ENCODE measurements at regions not wholly inside any gene's neighbourhood (a gene's known extent, or its start where the extent isn't known, plus 50 kb on each side); places are given as distances from the start of the nearest gene placed in this dataset.

DNA sequence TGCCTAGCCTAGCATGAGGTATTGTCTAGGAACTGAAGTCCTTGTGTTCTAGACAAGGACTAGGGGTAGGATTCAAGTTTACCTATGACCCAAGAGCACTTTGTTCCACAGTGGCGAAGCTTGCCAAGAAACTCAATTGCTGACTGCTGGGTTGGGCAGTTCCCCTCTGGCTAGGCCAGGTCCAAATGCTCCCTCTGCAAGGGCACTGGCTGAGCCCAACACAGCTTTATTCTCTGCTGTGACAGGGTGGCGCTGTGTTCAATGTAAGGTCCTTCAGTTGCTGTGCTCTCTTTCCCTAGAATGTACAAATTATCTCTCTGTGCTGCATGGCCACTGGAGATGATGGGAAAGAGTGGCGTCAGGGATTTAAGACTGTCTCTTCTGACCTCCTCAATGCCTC is 950.8 kb downstream of the HACE1 start:
- no peak for DNase-seq (ENCODE audit: extremely low spot score)
- CTCF ChIA-PET = no interaction called here

DNA sequence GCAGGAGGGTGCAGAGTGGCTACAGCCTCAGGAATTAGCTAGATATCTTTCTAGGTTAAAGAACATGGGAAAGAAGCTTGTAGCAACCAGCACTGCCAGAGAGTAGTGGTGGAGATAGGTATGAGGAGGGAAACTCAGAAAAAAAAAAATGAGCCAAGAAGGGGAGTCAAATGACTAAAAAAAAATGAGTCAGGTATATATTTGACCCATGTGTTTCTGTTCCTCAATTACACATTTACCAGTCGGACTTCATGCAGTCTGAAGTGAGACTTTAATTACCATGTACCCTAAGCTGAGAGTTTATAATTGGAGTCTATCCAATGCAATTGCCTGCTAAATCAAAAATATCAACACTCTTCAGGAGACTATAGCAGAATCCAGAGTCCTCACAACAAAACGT is 964.6 kb downstream of the HACE1 start:
- no peak for TF ChIP-seq ELF4 (IDR thresholded peaks at IDR 0.05)
- no peak for TF ChIP-seq ZNF384 (IDR thresholded peaks at IDR 0.05)
- no peak for TF ChIP-seq NFRKB (IDR thresholded peaks at IDR 0.05)
- no peak for TF ChIP-seq LEF1 (IDR thresholded peaks at IDR 0.05; ENCODE audit: borderline replicate concordance)
- no peak for TF ChIP-seq SP1 (IDR thresholded peaks at IDR 0.05)
- TF ChIP-seq ARNT (IDR thresholded peaks at IDR 0.05) = no peak
- TF ChIP-seq HDGF (IDR thresholded peaks at IDR 0.05; ENCODE audit: borderline replicate concordance) = no peak
- no peak for TF ChIP-seq FOXK2 (IDR thresholded peaks at IDR 0.05)
- TF ChIP-seq FOXM1 (IDR thresholded peaks at IDR 0.05; ENCODE audit: borderline replicate concordance) = no peak
- no peak for TF ChIP-seq BHLHE40 (IDR thresholded peaks at IDR 0.05; ENCODE audit: borderline replicate concordance)
- no peak for TF ChIP-seq CTBP1 (IDR thresholded peaks at IDR 0.05; ENCODE audit: borderline replicate concordance)
- TF ChIP-seq L3MBTL2 (conservative IDR thresholded peaks at IDR 0.05) = no peak
- ChIA-PET CTCF (no interaction called here), POLR2A (no interaction called here)

More for the DNA sequence above, 950.8 kb downstream of the HACE1 start:
- TF ChIP-seq ZNF384 (IDR thresholded peaks at IDR 0.05) = no peak
- no peak for TF ChIP-seq SP1 (IDR thresholded peaks at IDR 0.05)
- TF ChIP-seq FOXM1 (IDR thresholded peaks at IDR 0.05; ENCODE audit: borderline replicate concordance) = no peak
- no peak for TF ChIP-seq BHLHE40 (IDR thresholded peaks at IDR 0.05; ENCODE audit: borderline replicate concordance)
- TF ChIP-seq, protein P1, sequence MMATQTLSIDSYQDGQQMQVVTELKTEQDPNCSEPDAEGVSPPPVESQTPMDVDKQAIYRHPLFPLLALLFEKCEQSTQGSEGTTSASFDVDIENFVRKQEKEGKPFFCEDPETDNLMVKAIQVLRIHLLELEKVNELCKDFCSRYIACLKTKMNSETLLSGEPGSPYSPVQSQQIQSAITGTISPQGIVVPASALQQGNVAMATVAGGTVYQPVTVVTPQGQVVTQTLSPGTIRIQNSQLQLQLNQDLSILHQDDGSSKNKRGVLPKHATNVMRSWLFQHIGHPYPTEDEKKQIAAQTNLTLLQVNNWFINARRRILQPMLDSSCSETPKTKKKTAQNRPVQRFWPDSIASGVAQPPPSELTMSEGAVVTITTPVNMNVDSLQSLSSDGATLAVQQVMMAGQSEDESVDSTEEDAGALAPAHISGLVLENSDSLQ (IDR thresholded peaks at IDR 0.05) = no peak
- TF ChIP-seq NFRKB (IDR thresholded peaks at IDR 0.05) = no peak
- no peak for TF ChIP-seq FOXK2 (IDR thresholded peaks at IDR 0.05)
- no peak for TF ChIP-seq LEF1 (IDR thresholded peaks at IDR 0.05; ENCODE audit: borderline replicate concordance)
- TF ChIP-seq L3MBTL2 (conservative IDR thresholded peaks at IDR 0.05) = no peak
- no peak for TF ChIP-seq ARNT (IDR thresholded peaks at IDR 0.05)
- no peak for TF ChIP-seq FOXA1 (IDR thresholded peaks at IDR 0.05)
- no peak for TF ChIP-seq TARDBP (IDR thresholded peaks at IDR 0.05)
- TF ChIP-seq HDGF (IDR thresholded peaks at IDR 0.05; ENCODE audit: borderline replicate concordance) = no peak
- TF ChIP-seq CTBP1 (IDR thresholded peaks at IDR 0.05; ENCODE audit: borderline replicate concordance) = no peak
- TF ChIP-seq SUZ12 (IDR thresholded peaks at IDR 0.05) = no peak
- TF ChIP-seq ELF4 (IDR thresholded peaks at IDR 0.05) = no peak
- POLR2A ChIA-PET = no interaction called here

DNA sequence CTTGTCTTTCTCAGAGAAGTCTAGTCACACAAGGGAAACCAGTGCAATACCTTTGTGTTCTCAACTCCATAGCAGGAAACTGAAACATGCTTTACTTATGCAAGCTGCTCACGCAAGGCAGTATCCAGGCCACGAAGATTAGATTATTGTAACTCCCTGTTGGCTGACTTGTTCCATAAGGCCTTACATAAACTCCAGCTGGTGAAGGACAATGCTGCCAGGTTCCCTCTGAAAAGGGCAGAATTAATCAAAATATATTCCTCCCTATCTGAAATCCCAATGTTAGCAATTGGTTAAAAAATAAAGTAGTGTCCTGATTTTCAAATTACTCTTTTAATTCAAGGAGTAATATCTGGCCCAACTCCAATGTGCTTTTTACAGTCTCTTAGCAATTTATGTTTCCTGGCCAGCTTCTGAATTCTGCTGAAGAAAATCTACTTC is 966.6 kb downstream of the HACE1 start:
- DNase-seq (ENCODE audit: extremely low spot score) = no peak
- POLR2A ChIA-PET = no interaction called here
- no peak for TF ChIP-seq BHLHE40 (IDR thresholded peaks at IDR 0.05; ENCODE audit: borderline replicate concordance)
- TF ChIP-seq ARNT (IDR thresholded peaks at IDR 0.05) = no peak
- TF ChIP-seq, protein P1 (IDR thresholded peaks at IDR 0.05) = no peak
- TF ChIP-seq SP1 (IDR thresholded peaks at IDR 0.05) = no peak
- TF ChIP-seq ZNF384 (IDR thresholded peaks at IDR 0.05) = no peak
- no peak for TF ChIP-seq ELF4 (IDR thresholded peaks at IDR 0.05)
- no peak for TF ChIP-seq CTBP1 (IDR thresholded peaks at IDR 0.05; ENCODE audit: borderline replicate concordance)
- no peak for TF ChIP-seq FOXM1 (IDR thresholded peaks at IDR 0.05; ENCODE audit: borderline replicate concordance)
- no peak for TF ChIP-seq FOXK2 (IDR thresholded peaks at IDR 0.05)
- TF ChIP-seq HDGF (IDR thresholded peaks at IDR 0.05; ENCODE audit: borderline replicate concordance) = no peak
- TF ChIP-seq SUZ12 (IDR thresholded peaks at IDR 0.05) = no peak
- TF ChIP-seq FOXA1 (IDR thresholded peaks at IDR 0.05) = no peak
- no peak for TF ChIP-seq L3MBTL2 (conservative IDR thresholded peaks at IDR 0.05)
- TF ChIP-seq NFRKB (IDR thresholded peaks at IDR 0.05) = no peak
- TF ChIP-seq TARDBP (IDR thresholded peaks at IDR 0.05) = no peak
- TF ChIP-seq LEF1 (IDR thresholded peaks at IDR 0.05; ENCODE audit: borderline replicate concordance) = no peak
- CTCF ChIA-PET = no interaction called here

More for the DNA sequence above, 964.6 kb downstream of the HACE1 start:
- DNase-seq (ENCODE audit: extremely low spot score) = no peak

DNA sequence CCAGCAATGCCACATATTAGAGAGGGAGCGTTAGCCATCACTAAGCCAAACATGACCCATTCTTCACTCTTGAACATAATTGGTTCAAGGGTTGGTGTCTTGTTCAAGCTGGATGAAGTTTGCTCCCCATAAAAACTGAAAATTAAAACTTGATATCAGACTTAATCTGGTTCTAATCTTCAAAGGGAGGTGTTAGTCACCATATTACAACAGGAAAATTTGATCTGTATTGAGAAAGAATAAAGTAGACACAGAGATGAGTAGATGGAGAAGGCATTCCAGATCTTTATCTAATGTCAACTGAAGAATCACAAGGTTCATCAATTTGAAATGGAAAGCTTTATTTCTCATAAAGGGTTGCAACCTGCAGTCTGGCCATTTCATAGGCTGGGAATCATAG is 972.8 kb downstream of the HACE1 start:
- POLR2A ChIA-PET = no interaction called here
- no peak for DNase-seq (ENCODE audit: extremely low spot score)
- TF ChIP-seq, protein P1 (IDR thresholded peaks at IDR 0.05) = no peak
- TF ChIP-seq SUZ12 (IDR thresholded peaks at IDR 0.05) (no peak), TARDBP (IDR thresholded peaks at IDR 0.05) (no peak), FOXK2 (IDR thresholded peaks at IDR 0.05) (no peak), ELF4 (IDR thresholded peaks at IDR 0.05) (no peak), LEF1 (IDR thresholded peaks at IDR 0.05; ENCODE audit: borderline replicate concordance) (no peak), BHLHE40 (IDR thresholded peaks at IDR 0.05; ENCODE audit: borderline replicate concordance) (no peak), FOXA1 (IDR thresholded peaks at IDR 0.05) (no peak), L3MBTL2 (conservative IDR thresholded peaks at IDR 0.05) (no peak), ZNF384 (IDR thresholded peaks at IDR 0.05) (no peak), CTBP1 (IDR thresholded peaks at IDR 0.05; ENCODE audit: borderline replicate concordance) (no peak), SP1 (IDR thresholded peaks at IDR 0.05) (no peak), ARNT (IDR thresholded peaks at IDR 0.05) (no peak), NFRKB (IDR thresholded peaks at IDR 0.05) (no peak), FOXM1 (IDR thresholded peaks at IDR 0.05; ENCODE audit: borderline replicate concordance) (no peak), HDGF (IDR thresholded peaks at IDR 0.05; ENCODE audit: borderline replicate concordance) (no peak)
- CTCF ChIA-PET = no interaction called here

DNA sequence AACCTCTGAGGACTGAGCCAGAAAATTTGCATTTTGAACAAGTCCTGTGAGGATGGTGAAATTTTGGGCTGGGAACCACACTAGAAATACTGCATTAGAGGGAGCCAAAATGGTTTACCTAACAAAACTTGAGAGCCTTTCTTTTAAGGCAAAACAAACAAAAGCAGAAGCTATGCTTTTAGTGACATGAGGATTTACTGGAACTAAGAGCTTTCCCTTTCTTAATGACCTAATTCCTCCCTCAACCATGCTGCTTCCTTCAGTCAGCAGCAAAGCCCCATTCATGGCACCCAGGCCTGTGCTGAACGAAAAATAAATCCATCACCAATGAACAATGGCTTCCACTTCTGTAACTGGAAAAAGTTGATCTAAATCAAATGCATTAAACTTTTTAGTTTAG is 974.3 kb downstream of the HACE1 start:
- TF ChIP-seq L3MBTL2 (conservative IDR thresholded peaks at IDR 0.05) = no peak
- no peak for TF ChIP-seq ELF4 (IDR thresholded peaks at IDR 0.05)
- DNase-seq (ENCODE audit: extremely low spot score) = no peak
- POLR2A ChIA-PET = no interaction called here
- CTCF ChIA-PET = no interaction called here

DNA sequence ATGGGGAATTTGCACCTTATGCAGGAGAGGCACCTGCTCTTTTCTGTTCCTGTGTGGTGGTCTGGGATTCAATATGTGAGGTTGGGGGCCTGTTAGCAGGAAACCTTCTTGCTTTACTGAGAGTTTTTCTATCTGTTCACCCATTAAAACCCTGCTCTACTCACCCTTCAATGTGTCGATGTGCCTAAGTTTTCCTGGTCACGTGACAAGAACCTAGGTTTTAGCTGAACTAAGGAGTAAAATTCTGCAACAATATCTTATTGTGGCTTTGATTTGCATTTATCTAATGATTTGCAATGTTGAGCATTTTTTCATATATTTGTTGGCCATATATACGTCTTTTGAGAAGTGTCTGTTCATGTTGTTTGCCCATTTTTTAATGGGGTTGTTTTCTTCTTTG is 979.9 kb downstream of the HACE1 start:
- TF ChIP-seq SUZ12 (IDR thresholded peaks at IDR 0.05) (no peak), FOXM1 (IDR thresholded peaks at IDR 0.05; ENCODE audit: borderline replicate concordance) (no peak), HDGF (IDR thresholded peaks at IDR 0.05; ENCODE audit: borderline replicate concordance) (no peak), ZNF384 (IDR thresholded peaks at IDR 0.05) (no peak), LEF1 (IDR thresholded peaks at IDR 0.05; ENCODE audit: borderline replicate concordance) (no peak), SP1 (IDR thresholded peaks at IDR 0.05) (no peak), BHLHE40 (IDR thresholded peaks at IDR 0.05; ENCODE audit: borderline replicate concordance) (no peak), FOXK2 (IDR thresholded peaks at IDR 0.05) (no peak), ARNT (IDR thresholded peaks at IDR 0.05) (no peak), FOXA1 (IDR thresholded peaks at IDR 0.05) (no peak), CTBP1 (IDR thresholded peaks at IDR 0.05; ENCODE audit: borderline replicate concordance) (no peak), NFRKB (IDR thresholded peaks at IDR 0.05) (no peak), TARDBP (IDR thresholded peaks at IDR 0.05) (no peak), L3MBTL2 (conservative IDR thresholded peaks at IDR 0.05) (no peak), ELF4 (IDR thresholded peaks at IDR 0.05) (no peak)
- DNase-seq (ENCODE audit: extremely low spot score) = no peak
- ChIA-PET CTCF (no interaction called here), POLR2A (no interaction called here)
